ENCODE measurements at regions not wholly inside any gene's neighbourhood (a gene's known extent, or its start where the extent isn't known, plus 50 kb on each side); places are given as distances from the start of the nearest gene placed in this dataset.

GRCh38 chr12:123076604-123077297, 74.1 kb downstream of the PITPNM2 start:
- H3K4me1 ChIP-seq (ENCODE audit: control insufficient read depth, extremely low read depth, insufficient read depth, low read length) = peaks cover 20% of the 10 kb centered on the region
- H2AFZ ChIP-seq (ENCODE audit: control insufficient read depth, low read length) = no peak overlapping the region
- no peaks in the 10 kb centered on the region for H3K9me3 ChIP-seq (ENCODE audit: control insufficient read depth, low read depth, low read length)
- no peak overlapping the region for H3K27ac ChIP-seq (ENCODE audit: control insufficient read depth, insufficient read depth, low read length)
- TF ChIP-seq, protein P1, sequence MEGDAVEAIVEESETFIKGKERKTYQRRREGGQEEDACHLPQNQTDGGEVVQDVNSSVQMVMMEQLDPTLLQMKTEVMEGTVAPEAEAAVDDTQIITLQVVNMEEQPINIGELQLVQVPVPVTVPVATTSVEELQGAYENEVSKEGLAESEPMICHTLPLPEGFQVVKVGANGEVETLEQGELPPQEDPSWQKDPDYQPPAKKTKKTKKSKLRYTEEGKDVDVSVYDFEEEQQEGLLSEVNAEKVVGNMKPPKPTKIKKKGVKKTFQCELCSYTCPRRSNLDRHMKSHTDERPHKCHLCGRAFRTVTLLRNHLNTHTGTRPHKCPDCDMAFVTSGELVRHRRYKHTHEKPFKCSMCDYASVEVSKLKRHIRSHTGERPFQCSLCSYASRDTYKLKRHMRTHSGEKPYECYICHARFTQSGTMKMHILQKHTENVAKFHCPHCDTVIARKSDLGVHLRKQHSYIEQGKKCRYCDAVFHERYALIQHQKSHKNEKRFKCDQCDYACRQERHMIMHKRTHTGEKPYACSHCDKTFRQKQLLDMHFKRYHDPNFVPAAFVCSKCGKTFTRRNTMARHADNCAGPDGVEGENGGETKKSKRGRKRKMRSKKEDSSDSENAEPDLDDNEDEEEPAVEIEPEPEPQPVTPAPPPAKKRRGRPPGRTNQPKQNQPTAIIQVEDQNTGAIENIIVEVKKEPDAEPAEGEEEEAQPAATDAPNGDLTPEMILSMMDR (optimal IDR thresholded peaks at IDR 0.05 in 1 of 3, IDR thresholded peaks at IDR 0.05 in 1 of 3, conservative IDR thresholded peaks at IDR 0.05 in 1 of 3; ENCODE audit: extremely low read depth in 1 of 3, insufficient read depth in 2 of 3, low read length in 3 of 3) = no peak
- no peak for TF ChIP-seq EZH2 (IDR thresholded peaks at IDR 0.05; ENCODE audit: low read length)
- peaks cover 14% of the 10 kb centered on the region for H4K20me1 ChIP-seq (ENCODE audit: control insufficient read depth, extremely low read depth, insufficient read depth, low read length)
- H3K79me2 ChIP-seq (ENCODE audit: control insufficient read depth, insufficient read depth, low read length) = no peaks in the 10 kb centered on the region
- no peaks in the 10 kb centered on the region for H3K36me3 ChIP-seq (ENCODE audit: control insufficient read depth in 2 of 2, extremely low read depth in 1 of 2, insufficient read depth in 2 of 2, low read length in 2 of 2)
- dilution Hi-C loops (cut with MboI; ENCODE audit: extremely low pct_ligation_motif_present, low sequenced_read_pairs) = no loop called here
- H3K4me3 ChIP-seq (ENCODE audit: control insufficient read depth in 2 of 3, extremely low read depth in 1 of 3, insufficient read depth in 2 of 3, low read depth in 1 of 3, low read length in 3 of 3) = no peak overlapping the region
- FAIRE-seq = peak; percentile 91
- H3K9me1 ChIP-seq (ENCODE audit: control insufficient read depth, extremely low read depth, insufficient read depth, low read length) = no peaks in the 10 kb centered on the region
- no peak overlapping the region for H3K4me2 ChIP-seq (ENCODE audit: control insufficient read depth, extremely low read depth, insufficient read depth, low read depth, low read length)
- H3K27me3 ChIP-seq (ENCODE audit: control insufficient read depth, extremely low read depth, insufficient read depth, low read length) = no peaks in the 10 kb centered on the region
- DNase-seq (ENCODE audit: low read depth, low spot score) = no peak
- H3K9ac ChIP-seq (ENCODE audit: control insufficient read depth, extremely low read depth, insufficient read depth, low read length) = no peak overlapping the region

GRCh38 chr12:123075646-123076171, 75.2 kb downstream of the PITPNM2 start:
- peaks cover 14% of the 10 kb centered on the region for H4K20me1 ChIP-seq (ENCODE audit: control insufficient read depth, extremely low read depth, insufficient read depth, low read length)
- no peaks in the 10 kb centered on the region for H3K9me1 ChIP-seq (ENCODE audit: control insufficient read depth, extremely low read depth, insufficient read depth, low read length)
- H3K27me3 ChIP-seq (ENCODE audit: control insufficient read depth, extremely low read depth, insufficient read depth, low read length) = no peaks in the 10 kb centered on the region
- no peaks in the 10 kb centered on the region for H3K9me3 ChIP-seq (ENCODE audit: control insufficient read depth, low read depth, low read length)
- no peak overlapping the region for H3K4me3 ChIP-seq (ENCODE audit: control insufficient read depth in 2 of 3, extremely low read depth in 1 of 3, insufficient read depth in 2 of 3, low read depth in 1 of 3, low read length in 3 of 3)
- H3K27ac ChIP-seq (ENCODE audit: control insufficient read depth, insufficient read depth, low read length) = no peak overlapping the region
- FAIRE-seq (peak; percentile 53), DNase-seq (ENCODE audit: low read depth, low spot score) (no peak)
- TF ChIP-seq, protein P1 (optimal IDR thresholded peaks at IDR 0.05 in 1 of 3, IDR thresholded peaks at IDR 0.05 in 1 of 3, conservative IDR thresholded peaks at IDR 0.05 in 1 of 3; ENCODE audit: extremely low read depth in 1 of 3, insufficient read depth in 2 of 3, low read length in 3 of 3) = peak; percentile 14 to 18 (median 15)
- no peak for TF ChIP-seq EZH2 (IDR thresholded peaks at IDR 0.05; ENCODE audit: low read length)
- dilution Hi-C loops (cut with MboI; ENCODE audit: extremely low pct_ligation_motif_present, low sequenced_read_pairs) = no loop called here
- H3K4me1 ChIP-seq (ENCODE audit: control insufficient read depth, extremely low read depth, insufficient read depth, low read length) = peaks cover 30% of the 10 kb centered on the region
- H3K36me3 ChIP-seq (ENCODE audit: control insufficient read depth in 2 of 2, extremely low read depth in 1 of 2, insufficient read depth in 2 of 2, low read length in 2 of 2) = no peaks in the 10 kb centered on the region
- peak overlapping the region; percentile 64 for H3K4me2 ChIP-seq (ENCODE audit: control insufficient read depth, extremely low read depth, insufficient read depth, low read depth, low read length)
- H2AFZ ChIP-seq (ENCODE audit: control insufficient read depth, low read length) = no peak overlapping the region
- H3K79me2 ChIP-seq (ENCODE audit: control insufficient read depth, insufficient read depth, low read length) = no peaks in the 10 kb centered on the region
- peak overlapping the region; percentile 4 for H3K9ac ChIP-seq (ENCODE audit: control insufficient read depth, extremely low read depth, insufficient read depth, low read length)
